ENCODE measurements at regions not wholly inside any gene's neighbourhood (a gene's known extent, or its start where the extent isn't known, plus 50 kb on each side); places are given as distances from the start of the nearest gene placed in this dataset.
A peak's percentile ranks its signal among the peaks of the same experiment; 100 is the strongest.

DNA sequence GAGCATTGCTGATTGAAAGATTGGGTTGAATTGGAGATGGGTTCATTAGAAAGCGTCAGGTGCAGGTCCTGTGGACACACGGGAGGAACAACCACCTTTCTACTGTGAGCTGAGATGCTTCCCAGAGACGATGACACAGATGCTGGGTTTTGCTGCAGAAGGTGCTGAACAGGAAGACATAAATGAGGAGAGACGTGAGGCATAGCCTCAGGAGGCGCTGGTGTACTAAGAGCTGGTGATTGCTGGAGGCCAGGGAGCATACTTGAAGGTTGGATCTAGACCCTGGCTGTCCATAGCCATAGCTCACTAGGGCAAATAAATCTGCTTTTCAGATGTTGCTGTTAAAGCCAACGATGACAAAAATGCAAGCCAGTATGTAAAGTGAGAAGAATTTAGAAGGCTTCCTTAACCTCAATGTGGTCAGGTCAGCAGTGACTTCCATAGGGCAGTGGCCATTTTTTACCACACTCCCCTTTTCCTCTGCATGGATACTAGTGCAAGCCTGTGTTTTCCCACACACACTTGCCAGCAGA, 153.7 kb downstream of the SOX11 start:
- no peak for DNase-seq

DNA sequence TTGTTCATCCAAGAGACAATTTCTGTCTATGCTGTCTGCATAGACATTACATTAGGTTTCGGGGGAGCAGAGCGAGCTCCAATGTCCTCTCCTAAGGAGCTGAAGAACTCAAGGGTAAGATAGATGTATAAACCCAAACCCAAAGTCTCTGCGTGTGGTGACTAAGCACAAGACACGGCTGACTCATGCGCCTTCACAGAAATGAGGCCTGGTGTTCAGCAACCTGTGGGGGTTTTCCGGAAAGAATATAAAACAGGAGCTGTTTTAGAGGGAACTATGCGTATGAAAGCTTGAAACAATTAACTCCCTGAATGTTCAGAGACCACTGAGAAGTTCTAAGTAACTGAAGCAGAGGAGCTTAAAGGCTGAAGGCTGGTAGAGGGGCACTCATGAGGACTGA, 154.7 kb downstream of the SOX11 start:
- DNase-seq, result no peak

DNA sequence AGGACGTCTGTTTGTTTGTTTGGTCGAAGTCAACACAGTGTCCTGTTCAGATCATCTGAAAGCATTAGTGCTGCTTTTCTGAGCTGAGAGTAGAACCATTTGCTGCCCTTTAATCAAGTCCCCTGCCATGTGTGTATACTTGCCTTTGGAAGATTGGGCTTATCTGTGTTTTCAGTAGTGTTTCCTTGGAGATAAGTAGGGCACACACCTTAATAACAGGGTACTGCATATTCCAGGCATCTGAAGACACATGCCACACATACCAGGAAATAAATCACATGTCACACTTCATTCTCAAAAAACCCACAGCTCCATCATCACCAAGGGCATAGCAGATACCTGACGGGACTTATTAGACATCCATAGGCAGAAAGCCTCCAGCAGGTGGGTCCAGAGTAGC, 157.4 kb downstream of the SOX11 start:
- no peak for DNase-seq

DNA sequence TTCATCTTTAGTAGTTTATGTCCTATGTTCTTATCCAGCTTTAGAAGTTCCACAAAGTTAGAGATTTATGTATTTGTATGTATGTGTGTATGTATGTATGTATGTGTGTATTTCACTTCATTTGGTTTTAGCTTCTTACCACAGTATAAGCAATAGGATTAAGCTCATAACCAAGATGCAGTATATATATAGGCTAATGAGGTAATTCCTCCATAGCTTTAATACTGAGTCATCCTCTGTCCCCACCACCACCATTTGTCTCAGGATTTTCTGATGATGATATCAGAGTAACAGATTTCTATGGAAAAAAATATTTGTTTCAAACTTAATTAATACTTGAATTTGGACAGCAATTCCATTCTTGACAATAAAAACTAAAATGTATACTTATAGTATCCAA, 159.2 kb downstream of the SOX11 start:
- no peak for DNase-seq

DNA sequence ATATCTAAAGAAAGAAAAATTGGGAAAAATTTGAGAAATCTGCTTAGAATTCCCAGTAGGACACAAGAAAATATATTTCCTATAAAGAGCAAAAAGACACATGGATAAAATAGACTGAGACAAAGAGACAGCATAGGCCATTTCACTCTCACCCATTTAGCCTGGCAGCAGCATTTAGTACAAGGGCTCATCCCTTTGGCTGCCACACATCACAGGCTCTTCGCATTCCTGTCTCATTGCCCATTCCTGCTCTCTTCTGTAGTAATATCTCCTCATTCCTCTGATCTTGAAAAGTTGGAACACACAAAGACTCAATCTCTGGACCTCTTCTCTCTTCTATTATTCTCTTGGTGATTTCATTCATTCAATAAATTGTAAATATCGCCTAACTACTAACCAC, 162.6 kb downstream of the SOX11 start:
- no peak for DNase-seq

DNA sequence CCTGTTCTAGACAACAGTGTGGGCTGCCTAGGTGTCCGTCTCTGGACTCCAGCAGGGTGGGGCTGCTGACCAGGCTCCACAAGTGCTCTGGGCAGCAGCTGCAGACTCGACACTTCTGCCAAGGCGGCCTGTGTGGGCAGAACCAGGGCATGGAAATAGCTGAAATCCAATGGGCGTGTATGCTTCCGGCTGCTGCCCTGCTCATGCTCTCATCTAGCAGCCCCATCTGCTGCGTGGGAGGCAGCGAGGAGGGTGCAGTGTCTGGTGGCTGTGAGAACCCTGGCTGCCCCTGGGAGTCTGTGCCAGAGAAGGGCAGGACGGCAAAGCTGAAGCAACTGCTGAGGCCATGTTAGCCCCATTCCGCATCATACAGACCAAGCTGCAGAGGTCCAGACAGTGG, 174.9 kb downstream of the SOX11 start:
- no peak for DNase-seq

DNA sequence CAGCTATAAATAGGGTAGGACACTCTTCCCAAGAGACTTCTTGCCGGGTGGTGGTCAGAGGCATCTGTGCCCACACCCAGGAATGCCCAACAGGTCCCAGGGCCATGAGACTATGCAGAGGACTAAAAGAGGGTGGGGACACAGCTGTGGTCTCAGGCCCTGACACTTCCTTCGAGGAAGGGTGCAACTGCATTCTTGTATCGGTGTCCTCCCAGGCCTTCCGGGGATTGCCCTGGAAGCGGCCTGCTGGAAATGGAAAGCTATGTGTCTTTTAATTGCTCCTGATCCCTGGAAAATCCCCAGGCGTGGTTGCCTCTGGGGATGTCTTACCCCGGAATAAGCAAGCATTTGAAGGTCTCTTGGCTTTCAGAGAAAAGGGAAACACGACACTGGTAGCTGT, 176.7 kb downstream of the SOX11 start:
- no peak for DNase-seq

DNA sequence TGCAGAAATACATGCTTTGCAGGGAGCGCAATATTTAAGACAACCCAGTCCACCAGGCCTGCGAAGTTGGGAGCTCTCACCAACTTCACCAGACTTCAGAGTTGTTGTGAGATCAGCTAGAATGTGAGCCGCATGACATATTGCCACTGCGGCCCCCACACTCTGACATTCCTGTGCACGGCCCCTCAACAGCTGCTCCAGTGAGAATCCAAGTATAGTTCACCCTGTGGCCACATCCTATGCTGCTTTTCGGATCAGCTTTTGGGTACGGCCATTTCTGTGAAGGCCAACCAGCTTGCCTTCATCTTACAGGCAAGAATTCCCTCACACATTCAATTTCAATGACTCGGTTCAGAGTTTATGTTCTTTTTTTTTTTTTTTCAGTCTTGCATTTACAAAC, 177.8 kb downstream of the SOX11 start:
- DNase-seq, result no peak

DNA sequence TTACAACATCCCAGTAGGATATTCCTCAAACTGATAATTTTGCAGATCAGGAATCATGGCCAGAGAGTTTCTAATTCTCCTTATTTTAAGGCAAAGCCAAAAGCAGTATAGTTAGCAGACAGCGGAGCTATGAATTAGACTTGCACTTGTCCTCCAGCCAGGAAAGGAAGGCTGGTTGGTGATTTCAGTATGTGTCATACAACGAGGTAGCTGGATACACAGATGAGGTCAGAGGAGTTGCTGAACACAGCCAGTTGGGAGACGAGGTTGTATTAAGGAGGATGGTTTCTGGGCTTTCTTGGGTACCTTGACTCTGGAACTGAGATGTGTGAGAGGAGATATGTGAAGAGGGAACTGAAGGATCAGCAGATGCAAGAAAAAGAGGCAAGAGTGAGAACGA, 185.2 kb downstream of the SOX11 start:
- no peak for DNase-seq

DNA sequence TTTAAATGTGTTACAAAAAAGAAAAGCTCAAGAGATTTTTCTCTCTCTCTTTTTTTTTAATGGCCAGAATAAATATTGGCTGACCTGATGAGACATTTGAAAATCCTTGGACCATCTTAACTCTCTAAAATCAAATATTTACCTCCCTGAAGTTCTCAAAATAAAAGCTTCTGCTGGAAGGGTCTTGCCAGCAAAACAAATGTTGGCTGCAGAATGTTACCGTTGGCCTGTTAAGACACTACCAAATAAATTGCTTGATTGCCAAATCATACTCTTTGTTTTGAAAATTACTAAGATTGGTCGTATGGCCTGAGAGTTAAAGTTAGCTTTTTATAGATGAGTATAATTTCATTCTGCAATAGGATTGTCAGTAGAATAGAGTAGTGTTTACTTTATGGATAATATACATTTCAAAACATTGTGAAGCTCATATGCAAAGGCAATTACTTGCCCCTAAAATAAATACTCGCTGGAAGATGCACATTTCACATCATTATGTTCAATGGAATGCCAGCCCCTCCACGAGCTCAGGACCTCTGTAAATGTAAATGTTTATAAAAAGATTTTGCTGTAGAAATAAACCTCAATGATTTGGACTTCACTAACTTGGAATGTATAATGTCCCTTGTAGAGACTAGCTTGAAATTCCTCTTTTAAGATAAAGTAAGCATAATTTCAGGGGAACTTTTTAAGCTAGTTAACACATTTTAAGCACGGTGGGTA, 193.4 kb downstream of the SOX11 start:
- no peak for DNase-seq

DNA sequence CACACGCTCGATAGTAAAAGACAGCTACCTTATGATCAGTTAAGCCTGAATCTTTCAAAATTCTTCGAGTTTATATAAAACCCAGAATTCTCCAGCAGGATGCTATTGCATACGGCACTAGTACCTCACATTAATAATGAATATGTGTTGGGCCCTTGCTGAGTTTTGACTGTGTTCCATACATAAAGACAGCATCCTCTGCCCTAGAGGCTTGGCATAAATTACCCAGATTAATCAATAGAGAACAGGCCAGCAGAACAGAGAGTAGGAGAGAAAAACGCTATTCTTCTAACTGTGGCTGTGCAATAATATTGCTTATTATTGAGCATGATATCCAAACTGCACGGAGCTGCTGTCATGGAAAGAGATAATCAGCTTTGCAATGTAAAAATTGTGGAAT, 194.3 kb downstream of the SOX11 start:
- no peak for DNase-seq

DNA sequence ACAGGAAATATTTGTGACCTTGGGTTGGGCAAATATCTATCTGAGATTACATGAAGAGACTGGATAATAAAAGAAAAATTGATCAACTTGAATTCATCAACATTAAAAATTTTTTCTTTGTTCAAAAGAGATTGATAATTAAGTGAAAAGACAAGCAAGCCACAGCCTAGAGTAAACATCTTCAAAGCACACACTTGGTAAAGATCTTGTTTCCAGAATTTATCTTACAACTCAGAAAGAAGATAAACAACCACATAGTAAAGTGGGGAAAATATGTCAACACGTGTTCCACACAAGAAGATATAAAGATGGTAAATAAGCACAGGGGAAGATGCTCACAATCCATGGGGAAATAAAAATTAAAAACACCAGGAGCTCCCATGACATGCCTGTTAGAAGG, 195.9 kb downstream of the SOX11 start:
- DNase-seq, result no peak

DNA sequence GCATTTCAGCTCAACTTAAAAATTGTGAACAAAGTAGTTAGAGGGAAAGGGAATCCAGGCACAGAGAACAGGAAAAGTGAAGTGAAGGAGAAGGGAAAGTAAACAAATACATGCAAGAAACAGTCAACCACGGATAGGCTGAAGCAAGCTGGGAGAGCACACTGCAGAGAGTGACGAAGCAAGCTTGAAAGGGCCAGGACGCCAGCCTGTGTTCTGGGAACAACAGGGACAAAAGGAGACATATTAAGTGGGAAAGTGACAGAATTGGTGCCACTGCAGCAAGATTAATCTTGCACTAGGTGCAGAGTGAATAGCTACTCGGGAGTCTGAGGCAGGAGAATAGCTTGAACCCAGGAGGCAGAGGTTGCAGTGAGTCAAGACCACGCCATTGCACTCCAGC, 197.3 kb downstream of the SOX11 start:
- DNase-seq, result no peak

DNA sequence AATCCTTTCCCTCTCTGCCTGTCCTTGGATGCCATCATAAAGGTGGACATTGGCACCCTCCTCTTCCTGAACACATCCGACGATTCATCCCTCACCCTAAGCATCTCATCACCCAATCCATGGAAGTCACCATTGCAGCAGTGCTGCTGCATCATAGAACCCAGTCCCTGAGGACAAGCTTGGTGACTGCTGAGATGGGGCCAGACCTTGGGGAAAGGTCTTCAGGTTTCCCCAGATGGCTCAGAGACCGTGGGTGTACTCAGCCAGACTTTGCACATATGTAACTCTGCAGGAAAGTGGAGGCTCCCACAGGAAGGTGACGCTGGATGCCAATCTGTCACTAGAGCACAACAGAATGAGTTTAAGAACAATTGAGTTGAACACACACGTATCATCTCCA, 202.2 kb downstream of the SOX11 start:
- DNase-seq, result no peak

DNA sequence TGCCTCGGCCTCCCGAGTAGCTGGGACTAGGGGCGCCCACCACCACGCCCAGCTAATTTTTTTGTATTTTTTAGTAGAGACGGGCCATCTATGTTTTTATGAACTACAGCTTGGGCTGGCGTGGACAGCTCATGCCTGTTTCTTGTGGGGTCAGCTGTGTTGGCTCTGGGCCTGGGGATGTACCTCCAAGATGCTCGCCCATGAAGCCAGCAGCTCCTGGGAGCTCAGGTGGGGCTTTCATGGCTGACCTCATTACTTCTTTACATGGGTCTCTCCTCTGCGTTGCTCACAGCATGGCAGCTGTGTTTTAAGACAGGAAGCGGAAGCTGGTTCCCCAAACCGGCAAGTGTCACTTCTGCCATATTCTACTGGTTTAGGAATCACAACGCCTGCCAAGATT, 203.1 kb downstream of the SOX11 start:
- no peak for DNase-seq

DNA sequence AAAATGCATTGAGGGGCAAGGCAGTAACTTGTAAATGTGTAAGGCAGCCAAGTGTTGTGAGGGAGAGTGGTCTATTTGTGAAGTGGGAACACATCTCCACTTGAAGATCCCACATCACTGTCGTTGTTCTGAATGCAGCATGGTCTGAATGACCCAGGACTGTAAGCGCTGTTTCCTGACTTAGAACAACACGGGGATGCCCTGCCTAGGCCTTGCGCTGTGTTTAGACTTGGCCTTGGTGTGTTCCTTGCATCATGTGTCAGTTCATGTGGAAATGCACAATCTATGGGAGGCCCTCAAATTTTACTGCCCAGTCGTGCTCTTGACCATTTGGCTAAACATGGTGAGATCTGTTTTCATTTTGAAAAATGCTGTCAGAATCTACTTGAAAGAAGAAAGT, 205.1 kb downstream of the SOX11 start:
- no peak for DNase-seq

DNA sequence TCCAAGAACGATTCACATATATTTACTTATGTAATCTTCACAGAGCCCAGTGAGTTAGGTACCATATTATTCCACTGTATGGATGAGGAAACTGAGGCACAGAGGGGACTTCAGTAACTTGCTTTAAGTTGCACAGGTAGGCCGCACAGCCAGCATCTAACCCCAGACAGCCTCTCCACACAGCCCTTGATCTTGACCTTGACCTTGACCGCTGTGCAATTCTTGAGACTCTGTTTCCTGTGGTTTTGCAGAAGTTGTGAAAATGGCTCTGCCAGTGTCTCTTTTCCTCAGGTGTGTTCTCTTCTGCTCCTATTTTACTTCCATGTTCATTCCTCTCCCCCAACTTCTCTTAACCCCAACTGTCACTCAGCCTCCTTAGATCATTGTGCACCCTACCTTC, 206.5 kb downstream of the SOX11 start:
- no peak for DNase-seq

DNA sequence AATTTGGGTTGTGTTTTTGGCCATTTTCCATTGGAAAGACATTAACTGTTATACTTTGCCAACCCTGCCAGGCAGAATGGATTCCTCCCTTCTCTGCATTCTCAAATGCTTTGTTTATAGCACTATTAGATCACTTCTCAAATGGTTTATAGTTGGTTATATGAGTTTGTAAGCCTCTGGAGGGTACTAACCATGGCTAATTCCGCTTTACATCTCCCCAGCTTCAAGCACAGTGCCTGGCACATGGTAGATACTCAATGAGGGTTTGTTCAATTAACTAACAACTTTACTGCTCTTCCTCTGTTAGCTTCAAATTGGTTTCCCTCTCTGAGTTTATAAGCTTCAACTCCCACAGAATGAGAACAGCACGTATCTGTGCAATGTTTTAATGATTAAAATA, 213.5 kb downstream of the SOX11 start:
- no peak for DNase-seq

DNA sequence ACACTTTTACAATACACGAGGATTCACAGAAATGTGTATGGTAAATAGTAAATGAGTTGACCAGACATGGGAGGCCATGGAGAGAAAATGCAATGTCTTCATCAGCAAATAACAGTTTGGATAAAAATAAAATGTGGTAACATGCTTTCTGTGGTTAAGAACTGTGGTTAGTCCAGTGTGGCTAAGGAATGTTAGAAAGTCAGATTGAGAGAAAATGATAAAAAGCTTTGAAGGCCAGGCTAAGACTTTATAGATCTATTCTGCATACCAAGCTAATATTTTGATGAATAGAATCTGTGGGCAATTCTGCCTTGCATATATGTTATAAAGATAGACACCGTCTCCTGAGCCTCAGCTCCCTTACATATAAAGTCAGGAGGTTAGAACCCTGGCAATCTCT, 215.9 kb downstream of the SOX11 start:
- no peak for DNase-seq

DNA sequence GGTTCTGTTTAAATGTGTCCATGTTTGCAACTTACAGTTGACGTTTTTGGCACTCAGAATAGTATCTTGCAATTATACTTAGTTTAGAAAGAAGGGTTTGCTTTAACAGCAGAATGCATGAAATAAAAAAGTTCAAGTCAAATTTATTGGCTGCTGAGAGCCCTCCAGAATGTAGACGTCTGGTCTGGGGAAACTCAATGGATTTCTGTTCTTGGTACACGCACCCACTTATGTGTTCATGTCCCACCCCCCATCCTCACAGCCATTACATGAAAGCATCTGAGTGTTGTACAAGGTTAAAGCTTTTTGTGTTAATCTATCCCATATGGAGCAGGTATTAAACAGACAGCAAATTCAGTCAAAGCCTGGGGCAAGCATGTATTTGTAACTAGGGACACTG, 219.5 kb downstream of the SOX11 start:
- no peak for DNase-seq

DNA sequence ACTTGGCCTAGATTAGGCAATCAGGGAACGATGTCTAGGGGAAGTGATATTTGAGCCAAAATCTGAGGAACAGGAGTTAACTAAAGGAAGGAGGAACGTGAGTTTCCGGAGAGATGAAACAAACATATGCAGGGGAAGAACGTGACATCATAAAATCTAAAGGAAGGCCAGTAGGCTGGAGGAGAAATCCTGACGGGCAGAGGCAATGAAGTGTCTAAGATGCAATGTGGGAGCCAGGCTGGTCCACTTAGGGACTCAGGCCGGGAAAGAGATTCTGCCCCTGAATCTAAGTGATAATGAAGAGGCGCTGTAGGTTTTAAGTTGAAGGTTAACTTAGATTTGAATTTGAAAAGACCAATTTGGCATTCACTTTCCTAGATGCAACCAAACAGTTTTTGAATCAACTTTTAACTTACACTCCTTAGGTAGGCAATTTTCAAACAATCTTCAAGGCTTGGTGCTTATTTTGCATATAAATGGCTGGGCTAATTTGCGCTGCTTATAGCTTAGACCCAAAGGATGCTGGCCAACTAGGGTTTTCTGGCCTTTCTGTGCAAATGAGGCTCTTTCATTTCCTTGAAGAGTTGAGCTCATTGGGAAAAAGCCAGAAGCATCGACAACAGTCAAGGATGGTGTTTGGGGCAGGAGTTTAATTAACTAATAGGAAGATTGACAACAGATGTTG, 221.7 kb downstream of the SOX11 start:
- no peak for DNase-seq

DNA sequence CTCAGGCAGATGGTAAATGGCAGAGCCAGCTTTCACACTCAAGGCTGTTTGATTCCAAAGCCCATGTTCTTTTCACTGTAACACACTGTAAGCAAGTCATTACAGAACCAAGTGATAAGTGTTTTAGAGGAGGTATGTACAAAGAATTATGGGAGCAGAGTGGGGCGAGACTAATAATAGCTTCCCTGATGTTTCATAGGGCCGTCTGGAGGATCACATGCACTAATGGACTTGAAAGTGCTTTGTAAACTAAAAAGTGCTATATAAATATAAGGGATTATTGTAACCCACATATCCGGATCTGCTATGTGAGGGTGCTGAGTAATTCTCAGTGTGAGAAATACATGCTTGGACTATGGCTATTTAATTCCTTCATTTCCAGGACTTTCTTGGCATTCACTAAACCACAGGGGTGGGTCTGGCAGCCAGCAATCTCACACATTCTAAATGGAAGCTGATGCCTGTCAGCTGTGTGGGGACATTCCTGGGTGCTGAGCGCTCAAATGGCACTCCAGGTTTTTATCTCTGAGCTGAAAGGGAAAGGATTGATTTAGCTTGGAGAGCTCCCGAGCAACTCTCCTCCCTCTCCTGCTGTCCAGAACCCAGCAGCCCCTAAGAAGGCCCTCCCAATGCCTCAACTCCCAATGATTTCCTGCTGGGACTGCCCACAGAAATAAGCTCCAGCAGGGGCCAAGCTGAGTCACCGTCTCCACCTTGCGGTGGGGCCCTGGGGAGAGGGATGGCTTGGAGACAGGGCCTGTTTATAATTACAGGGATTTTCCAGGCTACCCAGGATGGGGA, 222.8 kb downstream of the SOX11 start:
- DNase-seq, result no peak

DNA sequence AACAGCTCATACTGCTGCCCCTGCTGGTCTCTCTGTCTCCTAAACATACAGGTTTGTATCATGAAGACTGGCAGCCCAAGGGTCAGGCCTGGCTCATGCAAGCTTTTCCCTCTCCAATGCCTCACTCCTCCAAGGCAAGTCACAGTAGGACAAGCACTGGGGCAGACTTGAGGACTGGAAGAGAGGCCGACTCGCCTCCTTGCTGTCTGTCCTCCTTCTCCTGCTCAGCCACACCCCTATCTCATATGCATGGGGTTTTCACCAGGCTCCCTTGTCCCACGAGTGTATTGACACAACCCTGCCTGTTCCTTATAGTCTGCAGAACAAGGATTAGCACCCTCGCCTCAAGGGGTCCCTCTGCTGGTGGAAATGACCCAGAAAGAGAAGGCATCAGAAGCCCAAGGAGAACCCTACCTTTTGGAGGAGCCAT, 223.7 kb downstream of the SOX11 start:
- peak; percentile 20 for DNase-seq

DNA sequence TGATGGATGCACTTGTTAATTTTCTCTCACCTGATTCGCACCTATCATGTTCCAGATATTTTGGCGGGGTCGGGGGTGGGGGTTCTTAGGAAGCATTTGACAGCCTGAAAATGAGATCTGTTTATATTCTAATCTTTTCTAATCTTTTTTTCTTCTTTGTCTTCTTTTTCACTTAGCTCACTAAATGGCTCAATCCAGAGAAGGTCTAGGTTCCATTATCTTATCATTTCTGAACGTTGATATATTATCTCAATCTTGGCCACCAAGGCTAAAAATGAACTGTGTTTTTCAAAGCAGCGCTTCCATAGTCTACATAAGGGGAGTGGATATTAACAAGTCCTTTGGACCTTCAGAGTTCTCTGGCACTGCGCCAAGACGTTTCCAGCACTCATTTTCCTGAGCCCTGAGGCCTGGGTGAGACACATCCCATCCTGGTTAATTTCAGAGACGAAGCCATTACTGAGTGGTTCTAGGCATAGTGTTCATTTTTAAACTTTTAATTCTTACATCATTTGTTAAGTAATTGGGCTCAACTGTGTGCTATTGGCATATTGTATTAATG, 229.0 kb downstream of the SOX11 start:
- DNase-seq, result no peak
